OCI-LY7 (cell line): ENCODE measurements at regions not wholly inside any gene's neighbourhood (a gene's known extent, or its start where the extent isn't known, plus 50 kb on each side); places are given as distances from the start of the nearest gene placed in this dataset.

Source experiments
- BruUV-seq: library from RNA; stranded (reverse); fragments of 400-500 nt; replicated peaks from 2 replicates; lab custom pipeline; 2021; lab: Mats Ljungman, UMichigan
- CTCF ChIA-PET: fragments of 300-600 bp; sonication (Branson Sonifier 250); formaldehyde crosslinking; loops from one replicate; lab custom pipeline; 2022; ENCODE audit warnings: antibody characterized with exemption; ENCODE audit not compliant: unreplicated experiment; lab: Charles Lee
- POLR2A ChIA-PET: fragments of 300-600 bp; sonication (Branson Sonifier 250); formaldehyde crosslinking; loops from one replicate; lab custom pipeline; 2022; ENCODE audit warnings: antibody characterized with exemption; lab: Charles Lee
- DNase-seq: peaks from one replicate; pipeline ENCODE4 v3.0.0-alpha.2; 2015; ENCODE audit warnings: low spot score
- H2AFZ ChIP-seq: fragments of 200-600 bp; sonication (generic), shearing (Covaris generic); 2 replicates; pipeline ENCODE4 v1.6.1; 2014; ENCODE audit warnings: mild to moderate bottlenecking, antibody characterized with exemption, low read length, moderate library complexity
- H3K27ac ChIP-seq: fragments of 200-600 bp; sonication (generic); 2 replicates; pipeline ENCODE4 v1.5.1; 2014; ENCODE audit warnings: mixed run types, low read depth, mild to moderate bottlenecking, moderate library complexity, low read length, inconsistent platforms; ENCODE audit not compliant: poor library complexity, severe bottlenecking
- H3K36me3 ChIP-seq: fragments of 200-600 bp; sonication (generic); 2 replicates; pipeline ENCODE4 v1.6.1; 2014; ENCODE audit warnings: mild to moderate bottlenecking, antibody characterized with exemption, low read length, moderate library complexity, mixed read lengths; ENCODE audit not compliant: insufficient read depth
- H3K4me1 ChIP-seq: fragments of 200-600 bp; sonication (generic); 2 replicates; pipeline ENCODE4 v1.5.1; 2014; ENCODE audit warnings: mild to moderate bottlenecking, low read length; ENCODE audit not compliant: insufficient read depth, poor library complexity, severe bottlenecking
- H3K4me2 ChIP-seq: fragments of 200-600 bp; sonication (generic); 2 replicates; pipeline ENCODE4 v1.6.1; 2014; ENCODE audit warnings: mild to moderate bottlenecking, low read length
- H3K4me3 ChIP-seq: fragments of 200-600 bp; sonication (generic); 2 replicates; pipeline ENCODE4 v1.5.1; 2014; ENCODE audit warnings: mild to moderate bottlenecking, low read depth, low read length; ENCODE audit not compliant: poor library complexity, severe bottlenecking
- H3K79me2 ChIP-seq: fragments of 200-600 bp; sonication (generic); 2 replicates; pipeline ENCODE4 v1.6.1; 2016; ENCODE audit warnings: low read depth, mild to moderate bottlenecking, low read length, moderate library complexity, mixed read lengths; ENCODE audit not compliant: insufficient read depth
- H3K9me2 ChIP-seq: fragments of 200-600 bp; sonication (generic); 2 replicates; pipeline ENCODE4 v1.6.1; 2016; ENCODE audit warnings: mild to moderate bottlenecking, low read length, mixed read lengths; ENCODE audit not compliant: insufficient read depth
- H3K9me3 ChIP-seq: fragments of 200-600 bp; sonication (generic); 2 replicates; pipeline ENCODE4 v1.6.1; 2014; ENCODE audit warnings: mild to moderate bottlenecking, mixed run types, low read length, mixed read lengths
- H4K20me1 ChIP-seq: fragments of 200-600 bp; sonication (generic); 2 replicates; pipeline ENCODE4 v1.6.1; 2014; ENCODE audit warnings: mild to moderate bottlenecking, antibody characterized with exemption, low read length, moderate library complexity, mixed read lengths; ENCODE audit not compliant: insufficient read depth
- EZH2phosphoT487 ChIP-seq: fragments of 200-600 bp; sonication (generic); IDR thresholded peaks from 2 replicates; pipeline ENCODE4 v1.6.1; 2018; ENCODE audit warnings: low read depth, borderline replicate concordance, mild to moderate bottlenecking, mixed run types, antibody characterized with exemption, low read length, moderate library complexity, mixed read lengths
- intact Hi-C: fragments of 100-400 bp; cut with micrococcal nuclease; formaldehyde crosslinking; loops from one replicate; pipeline ENCODE4 v1.10.0; 2022; ENCODE audit not compliant: unreplicated experiment
- TF ChIP-seq, protein P1 (sequence below): fragments of 200-600 bp; sonication (generic); conservative IDR thresholded peaks from 2 replicates; pipeline ENCODE4 v1.5.1; 2014; ENCODE audit warnings: mild to moderate bottlenecking, antibody characterized with exemption, low read length, moderate library complexity, mixed read lengths

DNA sequence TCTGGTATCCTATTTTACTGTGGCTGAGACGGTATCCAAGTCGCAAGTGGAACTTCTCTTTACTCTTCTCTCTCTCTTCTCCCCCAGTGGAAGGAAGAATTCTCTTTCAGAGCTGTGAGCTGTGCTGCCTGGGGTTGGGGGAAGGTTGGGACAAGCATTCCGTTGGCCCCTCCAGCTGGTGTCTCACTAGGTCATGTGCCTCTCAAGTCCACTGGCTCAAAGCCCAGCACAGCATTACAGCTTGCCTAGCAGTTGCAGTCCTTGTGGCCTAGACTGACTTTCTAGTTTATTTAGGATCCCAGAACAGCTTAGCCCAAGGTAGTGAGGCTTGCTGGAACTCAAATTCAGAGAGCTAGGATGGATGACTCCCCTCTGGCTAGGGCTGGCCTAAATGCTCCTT lies 76.1 kb upstream of the SPATA16 start:
- H3K4me2 ChIP-seq, result no peak overlapping the region
- H3K4me3 ChIP-seq, result no peak overlapping the region
- no peaks in the 10 kb centered on the region for H3K4me1 ChIP-seq
- TF ChIP-seq, protein P1, sequence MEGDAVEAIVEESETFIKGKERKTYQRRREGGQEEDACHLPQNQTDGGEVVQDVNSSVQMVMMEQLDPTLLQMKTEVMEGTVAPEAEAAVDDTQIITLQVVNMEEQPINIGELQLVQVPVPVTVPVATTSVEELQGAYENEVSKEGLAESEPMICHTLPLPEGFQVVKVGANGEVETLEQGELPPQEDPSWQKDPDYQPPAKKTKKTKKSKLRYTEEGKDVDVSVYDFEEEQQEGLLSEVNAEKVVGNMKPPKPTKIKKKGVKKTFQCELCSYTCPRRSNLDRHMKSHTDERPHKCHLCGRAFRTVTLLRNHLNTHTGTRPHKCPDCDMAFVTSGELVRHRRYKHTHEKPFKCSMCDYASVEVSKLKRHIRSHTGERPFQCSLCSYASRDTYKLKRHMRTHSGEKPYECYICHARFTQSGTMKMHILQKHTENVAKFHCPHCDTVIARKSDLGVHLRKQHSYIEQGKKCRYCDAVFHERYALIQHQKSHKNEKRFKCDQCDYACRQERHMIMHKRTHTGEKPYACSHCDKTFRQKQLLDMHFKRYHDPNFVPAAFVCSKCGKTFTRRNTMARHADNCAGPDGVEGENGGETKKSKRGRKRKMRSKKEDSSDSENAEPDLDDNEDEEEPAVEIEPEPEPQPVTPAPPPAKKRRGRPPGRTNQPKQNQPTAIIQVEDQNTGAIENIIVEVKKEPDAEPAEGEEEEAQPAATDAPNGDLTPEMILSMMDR, result no peak
- no peak for TF ChIP-seq EZH2phosphoT487
- H2AFZ ChIP-seq, result no peak overlapping the region
- no peak overlapping the region for H3K27ac ChIP-seq
- ChIA-PET CTCF (no interaction called here), POLR2A (no interaction called here)
- H3K79me2 ChIP-seq, result no peaks in the 10 kb centered on the region
- H4K20me1 ChIP-seq, result no peaks in the 10 kb centered on the region
- no peaks in the 10 kb centered on the region for H3K9me2 ChIP-seq
- H3K36me3 ChIP-seq, result no peaks in the 10 kb centered on the region
- intact Hi-C loops, result no loop called here
- no TSS peak for BruUV-seq
- DNase-seq, result no peak
- no peaks in the 10 kb centered on the region for H3K9me3 ChIP-seq

GRCh38 chr3:173216063-173216462 lies 75.0 kb upstream of the SPATA16 start:
- H2AFZ ChIP-seq, result no peak overlapping the region
- no TSS peak for BruUV-seq
- DNase-seq, result no peak
- H3K4me1 ChIP-seq, result no peaks in the 10 kb centered on the region
- no peak overlapping the region for H3K4me2 ChIP-seq
- ChIA-PET CTCF (no interaction called here), POLR2A (interaction anchor here (0.6 kb wide), 1 partner anchor 23 kb away, joined by 4 read pairs; no protein-coding TSS in a partner anchor)
- H3K9me2 ChIP-seq, result no peaks in the 10 kb centered on the region
- no peaks in the 10 kb centered on the region for H4K20me1 ChIP-seq
- H3K79me2 ChIP-seq, result no peaks in the 10 kb centered on the region
- no peaks in the 10 kb centered on the region for H3K9me3 ChIP-seq
- intact Hi-C loops, result no loop called here
- H3K36me3 ChIP-seq, result no peaks in the 10 kb centered on the region
- H3K4me3 ChIP-seq, result no peak overlapping the region
- H3K27ac ChIP-seq, result no peak overlapping the region
- TF ChIP-seq EZH2phosphoT487, result no peak
- TF ChIP-seq, protein P1, result no peak

- no peak overlapping the region for H2AFZ ChIP-seq
- H3K36me3 ChIP-seq, result no peaks in the 10 kb centered on the region
- no peaks in the 10 kb centered on the region for H3K9me2 ChIP-seq
- no peak overlapping the region for H3K27ac ChIP-seq
- CTCF ChIA-PET, result no interaction called here
- no peak for DNase-seq
- H3K4me3 ChIP-seq, result no peak overlapping the region
- TF ChIP-seq EZH2phosphoT487, result no peak
- POLR2A ChIA-PET, result no interaction called here
- H3K79me2 ChIP-seq, result no peaks in the 10 kb centered on the region
- no TSS peak for BruUV-seq
- H3K9me3 ChIP-seq, result no peaks in the 10 kb centered on the region
- no peak overlapping the region for H3K4me2 ChIP-seq
- no peaks in the 10 kb centered on the region for H3K4me1 ChIP-seq
- intact Hi-C loops, result no loop called here
- H4K20me1 ChIP-seq, result no peaks in the 10 kb centered on the region
These were observed 73.5 kb upstream of the SPATA16 start for GRCh38 chr3:173214576-173214975.
